HG03439 (cell line): ENCODE measurements at regions not wholly inside any gene's neighbourhood (a gene's known extent, or its start where the extent isn't known, plus 50 kb on each side); places are given as distances from the start of the nearest gene placed in this dataset.

ENCODE experiments used
- ATAC-seq: cut with Tn5 transposase; IDR thresholded peaks from one replicate; pipeline ENCODE4 v1.9.1; 2021; ENCODE audit warnings: mild to moderate bottlenecking, moderate library complexity; ENCODE audit not compliant: unreplicated experiment

DNA sequence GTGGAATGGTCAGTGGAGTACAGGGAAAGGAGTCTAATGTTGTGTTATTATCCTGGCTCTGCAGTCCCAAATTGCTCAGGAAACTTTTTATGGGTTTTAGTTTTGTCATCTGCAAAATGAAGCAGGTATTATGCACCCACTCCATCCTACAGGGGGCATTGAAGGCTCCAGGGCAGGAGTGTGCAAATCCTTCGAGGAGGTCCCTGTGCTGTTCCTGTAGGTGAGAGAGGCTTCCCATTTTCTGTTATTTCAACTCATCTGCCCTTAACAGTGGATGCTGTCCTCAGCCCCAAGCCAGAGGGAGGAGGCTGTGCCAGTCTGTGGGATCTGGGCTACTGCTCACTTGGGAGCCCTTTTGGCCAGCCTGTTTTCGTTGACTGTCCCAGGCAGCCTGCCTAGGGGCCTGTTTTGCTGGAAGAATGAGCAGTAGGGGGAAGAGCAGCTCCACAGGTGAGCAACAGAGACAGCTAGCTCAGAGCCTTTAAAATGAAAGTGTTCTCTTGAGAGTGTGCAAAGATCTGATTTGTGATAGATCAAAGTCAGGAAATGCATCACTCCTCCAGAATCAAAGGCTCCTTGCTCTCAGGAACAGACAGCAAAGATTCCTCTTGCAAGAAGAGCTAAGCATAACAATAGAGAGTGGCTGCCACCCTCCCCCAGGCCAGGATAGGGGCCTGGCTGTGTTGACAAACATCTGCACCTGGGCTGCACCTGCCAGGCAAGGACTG, 317.6 kb upstream of the PROX1 start:
- no peak for ATAC-seq

DNA sequence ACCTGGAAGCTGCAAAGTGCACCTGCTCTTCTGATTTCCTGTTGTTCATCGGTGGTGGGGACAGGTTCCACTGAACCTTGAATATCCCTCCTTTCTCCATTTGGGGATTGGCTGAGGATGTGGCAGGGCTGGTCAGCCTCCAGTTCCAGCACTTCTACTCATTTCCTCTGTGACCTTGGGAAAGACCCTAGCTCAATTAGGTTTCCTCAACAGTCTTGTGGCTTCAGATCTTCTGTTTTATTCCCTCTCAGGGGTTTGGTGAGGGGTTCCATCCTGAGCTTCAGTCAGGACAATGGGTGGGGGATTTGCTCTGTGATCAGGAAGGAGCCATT, 317.1 kb upstream of the PROX1 start:
- no peak for ATAC-seq

DNA sequence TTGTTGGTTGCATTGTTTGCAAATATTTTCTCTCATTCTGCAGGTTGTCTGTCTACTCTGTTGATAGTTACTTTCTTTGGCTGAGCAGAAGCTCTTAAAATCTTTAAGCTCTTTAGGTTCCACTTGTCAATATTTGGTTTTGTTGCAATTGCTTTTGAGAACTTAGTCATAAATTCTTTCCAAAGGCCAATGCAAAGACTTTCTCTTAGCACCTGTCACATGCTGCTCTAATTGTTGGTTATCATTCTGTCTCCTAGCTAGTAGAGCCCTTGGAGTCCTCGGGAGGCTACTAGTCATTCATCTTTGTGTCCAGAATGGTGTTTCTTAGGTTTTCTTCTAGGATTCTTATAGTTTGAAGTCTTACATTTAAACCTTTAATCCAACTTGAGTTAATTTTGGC, 312.7 kb upstream of the PROX1 start:
- ATAC-seq = no peak

GRCh38 chr1:213676736-213677135, 311.0 kb upstream of the PROX1 start:
- no peak for ATAC-seq

DNA sequence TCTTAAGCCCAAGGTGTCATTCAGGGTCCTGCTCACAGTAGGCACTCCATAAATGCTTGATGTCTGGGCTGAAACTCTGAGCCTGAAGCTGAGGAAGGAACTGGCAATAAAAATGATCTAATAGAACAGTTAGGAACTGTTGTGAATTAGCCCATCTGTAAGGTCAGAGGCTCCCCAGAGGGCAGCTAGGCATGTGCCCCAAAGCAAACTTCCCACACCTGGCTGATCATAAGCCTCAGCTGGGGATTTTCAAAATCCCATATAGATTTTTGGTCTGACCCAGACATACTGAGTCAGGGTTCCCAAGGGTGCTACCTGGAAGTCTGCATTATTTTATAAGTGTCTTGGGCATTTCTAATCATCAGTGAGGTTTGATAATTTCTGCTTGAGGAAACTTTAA, 309.4 kb upstream of the PROX1 start:
- no peak for ATAC-seq

DNA sequence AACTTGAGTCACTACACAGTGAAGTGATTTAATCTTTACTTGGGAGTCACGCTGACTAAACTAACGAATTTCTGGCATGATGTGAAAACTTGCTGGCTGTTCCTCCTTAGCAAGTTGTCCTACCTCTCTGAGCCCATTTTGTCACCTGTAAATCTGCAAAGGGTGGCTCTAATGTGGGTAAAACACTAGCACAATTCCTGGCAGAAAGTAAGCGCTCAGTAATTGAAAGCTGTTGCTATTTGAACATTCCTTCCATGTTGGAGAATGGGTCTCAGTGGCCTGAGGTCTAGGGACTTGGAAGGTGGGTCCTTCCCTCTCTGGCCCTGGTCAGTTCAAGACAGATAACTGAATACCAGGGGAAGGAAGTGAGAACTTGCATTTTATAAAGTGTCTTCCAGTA, 309.0 kb upstream of the PROX1 start:
- ATAC-seq = no peak

DNA sequence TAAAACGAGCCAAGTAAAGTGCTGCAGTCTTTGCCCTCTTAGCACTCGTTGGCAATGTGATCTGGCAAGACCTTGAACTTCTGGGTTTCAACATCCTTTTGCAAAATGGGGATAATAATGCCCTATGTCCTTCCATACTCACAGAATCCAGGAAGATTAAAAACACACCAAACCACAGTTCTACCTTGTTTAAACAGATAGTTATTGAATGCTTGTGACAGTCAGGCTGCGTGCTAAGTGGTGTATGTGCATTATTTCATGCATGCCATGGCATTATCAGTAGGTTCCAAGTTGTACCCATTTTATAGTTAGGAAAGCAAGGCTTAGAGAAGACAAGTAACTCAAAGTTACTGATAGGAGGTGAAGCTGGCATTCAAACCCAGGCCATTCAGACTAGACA, 308.6 kb upstream of the PROX1 start:
- no peak for ATAC-seq

- ATAC-seq = no peak
These were observed 307.0 kb upstream of the PROX1 start for GRCh38 chr1:213680677-213681325.

DNA sequence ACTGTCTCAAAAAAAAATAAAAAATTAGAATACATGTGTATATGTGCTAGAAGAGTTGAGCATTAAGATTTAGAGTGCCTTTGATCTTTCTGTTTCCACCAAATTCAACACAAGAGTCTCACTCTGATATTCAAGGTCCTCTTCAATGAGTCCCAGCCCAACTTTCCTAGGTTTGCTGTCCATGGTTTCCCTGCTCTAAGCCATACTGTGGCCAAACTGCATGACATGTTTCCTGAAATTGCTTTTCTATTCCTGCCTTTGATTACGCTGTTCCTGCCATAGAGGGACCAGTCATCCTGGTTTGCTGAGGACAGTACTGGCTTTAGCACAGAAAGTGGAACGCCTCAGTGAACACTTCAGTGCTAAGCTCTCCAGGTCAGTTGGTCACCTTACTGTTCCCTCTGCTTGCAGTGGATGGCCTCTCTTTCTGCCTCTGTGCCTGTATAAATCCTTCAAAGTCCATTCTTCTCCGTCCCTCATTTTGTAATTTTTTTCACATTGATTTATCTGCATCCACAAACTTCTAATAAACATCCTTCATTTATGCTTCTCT, 305.9 kb upstream of the PROX1 start:
- no peak for ATAC-seq

DNA sequence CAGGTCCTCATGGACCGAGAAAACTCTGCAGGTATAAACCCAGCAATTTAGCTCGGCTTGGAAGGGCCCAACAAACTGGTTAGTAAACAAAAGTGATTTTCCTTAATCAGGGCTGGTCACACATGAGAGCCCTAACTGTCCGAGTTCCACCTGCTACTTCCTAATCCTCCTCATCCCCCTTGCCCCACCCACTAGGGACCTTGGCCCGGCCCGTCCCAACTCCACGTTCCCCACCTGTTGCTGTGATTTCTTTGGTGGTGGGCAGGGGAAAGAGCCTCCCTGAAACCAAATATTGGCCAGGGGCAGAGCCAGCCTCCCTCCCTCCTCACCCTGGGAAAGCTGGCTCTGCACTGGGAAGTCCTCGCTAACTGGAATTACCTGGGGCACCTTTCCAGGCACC, 304.2 kb upstream of the PROX1 start:
- ATAC-seq = no peak

DNA sequence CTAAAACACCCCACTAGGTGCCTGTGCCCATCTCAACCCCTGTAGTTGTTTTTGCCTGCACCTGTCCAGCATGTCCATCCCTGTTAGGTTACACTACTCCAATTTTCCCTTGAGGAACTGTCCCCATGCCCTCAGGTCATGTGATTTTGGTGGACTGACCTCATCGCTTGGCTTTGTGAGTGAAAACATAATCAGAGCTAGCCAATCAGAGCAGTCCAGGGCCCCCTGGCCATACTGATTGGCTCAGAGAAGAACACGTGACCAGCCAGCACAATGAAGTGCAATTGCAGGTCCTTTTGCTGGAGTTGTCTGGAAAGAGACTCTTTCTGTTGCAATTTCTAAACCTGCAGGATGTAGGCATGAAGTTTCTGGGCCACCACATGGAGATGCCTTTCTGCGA, 303.3 kb upstream of the PROX1 start:
- ATAC-seq = no peak

GRCh38 chr1:213685992-213686582, 301.7 kb upstream of the PROX1 start:
- ATAC-seq = no peak

GRCh38 chr1:213686983-213687382, 300.8 kb upstream of the PROX1 start:
- no peak for ATAC-seq

DNA sequence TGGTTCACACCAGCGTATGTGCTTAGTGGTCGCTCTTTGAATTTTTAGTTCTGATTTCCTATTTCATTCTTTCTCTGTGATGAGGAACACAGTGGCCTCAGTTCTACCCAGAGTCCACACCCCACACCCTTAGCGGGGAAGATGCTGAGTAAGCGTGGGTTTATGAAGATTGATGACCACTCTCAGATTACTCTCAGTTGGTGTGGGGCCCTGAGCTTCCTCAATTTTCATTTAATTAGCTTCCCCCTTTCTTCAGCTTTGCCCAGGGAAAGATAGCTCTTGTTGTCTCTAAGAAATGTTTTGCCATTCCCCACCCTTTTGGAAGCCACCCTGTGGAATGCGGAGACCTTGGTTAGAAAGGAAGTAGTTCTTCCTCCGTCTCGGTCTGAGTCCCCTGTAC, 299.9 kb upstream of the PROX1 start:
- no peak for ATAC-seq

GRCh38 chr1:213688655-213689054, 299.1 kb upstream of the PROX1 start:
- ATAC-seq = no peak

DNA sequence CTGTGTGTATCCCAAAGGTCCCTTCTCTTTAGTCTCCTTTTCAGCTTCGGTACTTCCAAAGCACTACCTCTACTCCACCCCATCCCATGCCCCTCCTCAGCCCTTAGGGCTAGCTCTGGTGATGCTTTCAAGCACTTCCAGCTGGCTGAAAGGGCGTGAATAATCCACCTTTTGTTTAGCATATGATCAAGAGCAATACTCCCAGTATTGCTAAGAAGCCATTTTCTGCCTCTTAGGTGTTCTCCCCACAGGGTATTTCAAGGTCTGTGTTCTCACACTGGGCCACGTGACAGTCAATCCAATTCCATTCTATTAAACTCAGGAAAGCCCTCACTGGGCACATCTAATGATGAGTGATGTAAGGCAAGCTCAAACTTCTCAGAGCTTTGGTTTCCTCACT, 298.5 kb upstream of the PROX1 start:
- ATAC-seq = no peak

DNA sequence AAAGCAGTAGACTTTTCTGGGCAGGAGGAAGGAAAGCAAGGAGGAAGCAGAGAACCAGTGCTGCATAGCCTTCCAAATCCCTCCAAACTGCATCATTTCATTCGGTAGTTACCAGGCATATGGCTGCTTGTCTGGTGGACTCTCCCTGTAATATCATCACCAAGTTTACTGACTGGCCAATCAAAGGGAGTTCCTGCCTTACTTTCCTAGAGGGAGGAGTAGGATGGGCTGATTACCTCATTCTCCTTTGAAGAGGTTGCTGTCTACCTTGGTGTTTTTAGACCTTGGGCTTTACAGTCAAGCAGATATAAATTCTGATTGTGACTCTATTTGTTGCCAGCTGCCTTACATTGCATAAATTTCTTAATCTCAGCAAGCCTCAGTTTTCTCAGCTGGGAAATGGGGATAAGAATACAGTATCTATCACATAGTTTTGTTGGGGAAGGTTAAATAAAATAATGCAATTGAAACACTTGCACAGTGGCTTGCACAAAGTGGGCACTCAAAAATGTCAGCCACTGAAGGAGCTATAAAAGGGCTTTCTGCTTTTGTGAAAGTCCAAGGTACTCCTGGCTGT, 297.3 kb upstream of the PROX1 start:
- no peak for ATAC-seq

- no peak for ATAC-seq
These were observed 295.5 kb upstream of the PROX1 start for GRCh38 chr1:213692321-213692720.

DNA sequence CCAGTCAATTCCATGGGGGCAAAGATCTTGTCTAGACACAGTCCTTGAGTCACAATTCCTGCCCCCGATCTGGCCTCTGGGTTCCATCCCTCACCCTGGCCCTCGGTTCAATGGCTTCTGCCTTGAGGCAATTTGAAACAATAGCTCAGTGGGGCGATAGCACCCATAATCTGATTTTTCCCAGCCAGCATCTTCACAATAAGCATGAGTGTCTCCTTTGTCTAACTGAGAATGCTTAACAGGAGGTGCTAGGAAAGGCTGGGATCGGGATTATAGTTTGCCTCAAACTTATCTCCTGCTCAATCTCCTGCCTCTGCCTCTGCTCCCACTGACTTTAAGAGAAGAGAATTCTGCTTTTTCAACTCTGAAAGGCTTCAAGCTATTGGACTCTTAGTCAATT, 293.9 kb upstream of the PROX1 start:
- no peak for ATAC-seq

DNA sequence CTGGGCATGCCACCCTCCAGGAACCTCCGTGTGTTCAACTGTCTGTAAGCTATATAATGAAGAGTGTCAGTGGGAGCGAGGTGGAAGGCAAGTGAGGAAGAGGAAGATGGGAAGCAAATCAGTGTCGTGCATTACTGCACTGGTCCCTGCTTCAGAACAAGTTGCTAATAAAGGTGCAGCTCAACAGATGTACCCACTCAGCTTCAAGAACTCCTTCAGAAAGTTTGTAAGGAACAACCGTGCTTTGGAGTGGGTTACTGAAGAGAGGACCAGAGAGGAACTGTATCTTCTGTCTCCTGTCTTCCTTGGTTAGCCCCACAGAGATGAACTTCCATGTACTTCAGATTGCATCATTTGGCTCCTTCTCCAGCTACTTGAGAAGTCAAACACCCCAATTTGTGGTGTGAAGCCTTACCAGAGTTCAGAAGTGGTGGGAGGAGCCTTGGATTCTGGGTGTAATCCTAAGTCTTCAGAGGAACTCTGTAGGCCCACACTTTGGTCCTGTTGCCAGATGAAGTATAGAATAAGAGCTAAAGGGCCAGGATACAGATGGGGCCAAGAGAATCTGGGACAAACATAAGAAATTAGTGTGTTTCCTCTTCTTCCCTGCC, 290.5 kb upstream of the PROX1 start:
- no peak for ATAC-seq

DNA sequence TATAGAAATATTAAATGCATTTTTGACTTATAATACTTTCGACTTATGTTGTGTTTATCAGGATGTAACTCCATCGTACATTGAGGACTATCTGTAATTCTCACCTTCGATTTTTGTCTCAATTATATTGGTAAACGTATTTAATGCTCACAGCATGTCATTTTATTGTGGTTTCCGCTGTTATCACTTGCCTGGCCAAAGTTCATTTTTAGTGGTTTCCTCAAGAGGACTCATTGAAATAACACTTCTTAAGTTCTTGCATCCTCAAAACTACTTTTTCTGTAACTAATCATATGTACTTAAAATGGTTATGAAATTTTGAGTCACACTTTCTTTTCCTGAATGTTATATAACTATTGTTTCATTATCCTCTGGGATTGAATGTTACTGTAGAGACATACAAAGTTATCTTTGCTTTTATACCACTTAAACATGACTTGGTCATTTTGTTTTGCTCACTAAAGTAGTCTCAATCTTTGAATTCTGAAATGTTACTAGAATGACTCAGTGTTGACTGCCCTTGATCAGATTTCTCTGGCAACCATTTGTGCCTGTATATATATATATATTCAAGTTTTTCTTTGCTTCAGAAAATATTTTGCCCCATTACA, 289.6 kb upstream of the PROX1 start:
- no peak for ATAC-seq
